Fibroblast of lung (primary cell): ENCODE measurements at regions not wholly inside any gene's neighbourhood (a gene's known extent, or its start where the extent isn't known, plus 50 kb on each side); places are given as distances from the start of the nearest gene placed in this dataset.

Experiments
- DNase-seq, 2 donors: peaks; one replicate each; pipeline versions ENCODE4 v3.0.0 to v3.0.0-alpha.2; 2010; ENCODE audit warnings: low read depth in 2 of 2
- H2AFZ ChIP-seq: 2 replicates; pipeline ENCODE4 v1.5.1; 2012; ENCODE audit warnings: low read length, control low read depth, inconsistent platforms
- H3K27ac ChIP-seq: 2 replicates; pipeline ENCODE4 v1.5.1; 2011; ENCODE audit warnings: low read length, control low read depth; ENCODE audit not compliant: insufficient read depth
- H3K27me3 ChIP-seq: 2 replicates; pipeline ENCODE4 v1.5.1; 2011; ENCODE audit warnings: mild to moderate bottlenecking, low read length; ENCODE audit not compliant: control insufficient read depth, insufficient read depth
- H3K36me3 ChIP-seq: 2 replicates; pipeline ENCODE4 v1.5.1; 2011; ENCODE audit warnings: low read length; ENCODE audit not compliant: control insufficient read depth, insufficient read depth
- H3K4me1 ChIP-seq: 2 replicates; pipeline ENCODE4 v1.5.1; 2011; ENCODE audit warnings: low read length; ENCODE audit not compliant: control insufficient read depth, insufficient read depth; ENCODE audit errors: extremely low read depth
- H3K4me2 ChIP-seq: 2 replicates; pipeline ENCODE4 v1.5.1; 2011; ENCODE audit warnings: low read length, control low read depth; ENCODE audit not compliant: insufficient read depth; ENCODE audit errors: extremely low read depth
- H3K4me3 ChIP-seq, 4 experiments: fragments of 200-600 bp in 1 of 4; sonication (generic) in 1 of 4; replicated peaks in 1 of 4; 2 replicates each; pipeline ENCODE4 v1.5.1; 2011 to 2016; ENCODE audit warnings: low read length in 4 of 4, low read depth in 3 of 4, mild to moderate bottlenecking in 3 of 4, control low read depth in 2 of 4, inconsistent platforms in 1 of 4, mixed read lengths in 1 of 4; ENCODE audit not compliant: insufficient read depth in 1 of 4; ENCODE audit errors: control extremely low read depth in 1 of 4
- H3K79me2 ChIP-seq: 2 replicates; pipeline ENCODE4 v1.5.1; 2012; ENCODE audit warnings: mild to moderate bottlenecking, low read length, inconsistent platforms; ENCODE audit not compliant: control insufficient read depth, insufficient read depth
- H3K9ac ChIP-seq: 2 replicates; pipeline ENCODE4 v1.5.1; 2011; ENCODE audit warnings: mild to moderate bottlenecking, low read length, control low read depth; ENCODE audit not compliant: insufficient read depth
- H3K9me3 ChIP-seq: 2 replicates; pipeline ENCODE4 v1.5.1; 2012; ENCODE audit warnings: low read depth, low read length; ENCODE audit not compliant: control insufficient read depth, insufficient read depth
- H4K20me1 ChIP-seq: 2 replicates; pipeline ENCODE4 v1.5.1; 2011; ENCODE audit warnings: low read length; ENCODE audit not compliant: control insufficient read depth, insufficient read depth; ENCODE audit errors: extremely low read depth
- CTCF ChIP-seq, 2 donors: IDR thresholded peaks in 1 of 2; conservative IDR thresholded peaks in 1 of 2; 1 replicate in 1 of 2; 2 replicates in 1 of 2; pipeline ENCODE4 v1.5.1; 2011 to 2012; ENCODE audit warnings: low read length in 2 of 2, control low read depth in 1 of 2, inconsistent platforms in 1 of 2, low read depth in 1 of 2, mild to moderate bottlenecking in 1 of 2
- EZH2 ChIP-seq: IDR thresholded peaks from 2 replicates; pipeline ENCODE4 v1.5.1; 2012; ENCODE audit warnings: low read length, control low read depth, mild to moderate bottlenecking; ENCODE audit errors: missing control alignments

GRCh38 chr5:67623078-67623477 lies 426.5 kb upstream of the CD180 start:
- Histone ChIP-seq H2AFZ (no peak overlapping the region), H3K36me3 (no peaks in the 10 kb centered on the region), H3K9ac (no peak overlapping the region), H3K9me3 (no peaks in the 10 kb centered on the region), H3K4me3 (no peak overlapping the region), H3K79me2 (no peaks in the 10 kb centered on the region), H4K20me1 (no peaks in the 10 kb centered on the region), H3K27me3 (no peaks in the 10 kb centered on the region), H3K4me1 (no peaks in the 10 kb centered on the region), H3K4me2 (no peak overlapping the region), H3K27ac (no peak overlapping the region)
- TF ChIP-seq EZH2 (no peak), CTCF (conservative IDR thresholded peaks at IDR 0.05 in 1 of 2, IDR thresholded peaks at IDR 0.05 in 1 of 2; ENCODE audit: low read depth in 1 of 2, low read length in 2 of 2) (no peak)
- DNase-seq = no peak

GRCh38 chr5:67620424-67621397 lies 424.1 kb upstream of the CD180 start:
- Histone ChIP-seq H2AFZ (no peak overlapping the region), H3K4me3 (no peak overlapping the region)

More at GRCh38 chr5:67620424-67621397, 424.1 kb upstream of the CD180 start:
- H3K9me3 ChIP-seq = no peaks in the 10 kb centered on the region
- no peaks in the 10 kb centered on the region for H4K20me1 ChIP-seq
- no peak overlapping the region for H3K9ac ChIP-seq
- TF ChIP-seq CTCF (conservative IDR thresholded peaks at IDR 0.05 in 1 of 2, IDR thresholded peaks at IDR 0.05 in 1 of 2; ENCODE audit: low read depth in 1 of 2, low read length in 2 of 2) = no peak
- TF ChIP-seq EZH2 = no peak
- H3K36me3 ChIP-seq = no peaks in the 10 kb centered on the region
- H3K4me1 ChIP-seq = no peaks in the 10 kb centered on the region
- no peaks in the 10 kb centered on the region for H3K27me3 ChIP-seq
- H3K27ac ChIP-seq = no peak overlapping the region
- no peak overlapping the region for H3K4me2 ChIP-seq
- no peak for DNase-seq
- no peaks in the 10 kb centered on the region for H3K79me2 ChIP-seq
